Adipocyte (in vitro differentiated cells): ENCODE measurements at regions not wholly inside any gene's neighbourhood (a gene's known extent, or its start where the extent isn't known, plus 50 kb on each side); places are given as distances from the start of the nearest gene placed in this dataset.

Experiments used
- DNase-seq: peaks from one replicate; pipeline ENCODE4 v3.0.0-alpha.2; 2015; ENCODE audit warnings: low read depth
- H3K27me3 ChIP-seq: replicated peaks from 2 replicates; pipeline ENCODE4 v1.7.0; 2013; ENCODE audit warnings: mild to moderate bottlenecking, low read length, moderate library complexity; ENCODE audit not compliant: control insufficient read depth, insufficient read depth
- H3K36me3 ChIP-seq: 2 replicates; pipeline ENCODE4 v1.7.0; 2013; ENCODE audit warnings: low read length, mild to moderate bottlenecking, moderate library complexity; ENCODE audit not compliant: control insufficient read depth, insufficient read depth, severe bottlenecking
- H3K4me1 ChIP-seq: 2 replicates; pipeline ENCODE4 v1.7.0; 2013; ENCODE audit warnings: mild to moderate bottlenecking, low read length, moderate library complexity; ENCODE audit not compliant: control insufficient read depth, insufficient read depth
- H3K4me3 ChIP-seq: 2 replicates; pipeline ENCODE4 v1.7.0; 2013; ENCODE audit warnings: mild to moderate bottlenecking, low read length, moderate library complexity
- H3K9ac ChIP-seq: 2 replicates; pipeline ENCODE4 v1.7.0; 2013; ENCODE audit warnings: mild to moderate bottlenecking, low read length, moderate library complexity
- H3K9me3 ChIP-seq: 2 replicates; pipeline ENCODE4 v1.7.0; 2013; ENCODE audit warnings: mild to moderate bottlenecking, low read length, moderate library complexity; ENCODE audit not compliant: control insufficient read depth

DNA sequence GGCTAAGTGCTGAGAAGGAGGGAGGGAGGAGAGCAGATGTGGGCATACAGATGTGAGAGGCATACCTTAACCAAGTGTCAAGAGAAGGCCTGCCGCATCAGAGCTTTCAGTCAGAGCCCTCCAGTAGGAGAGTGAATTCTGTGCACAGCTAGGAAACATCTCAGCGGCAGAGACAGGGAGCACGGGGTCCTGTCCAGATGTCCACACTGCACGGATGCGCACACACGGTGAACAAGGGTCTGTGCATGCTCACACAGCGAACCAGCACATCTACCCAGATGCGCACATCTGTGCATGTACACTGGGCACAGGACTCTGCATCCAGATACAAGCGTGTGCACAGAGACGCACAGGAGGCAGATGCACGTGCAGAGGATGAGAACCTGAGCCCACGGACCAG is 778.0 kb downstream of the BRD1 start:
- no peaks in the 10 kb centered on the region for H3K4me1 ChIP-seq
- H3K4me3 ChIP-seq = no peak overlapping the region
- H3K9me3 ChIP-seq = no peaks in the 10 kb centered on the region
- H3K27me3 ChIP-seq = peaks cover 13% of the 10 kb centered on the region
- no peak overlapping the region for H3K9ac ChIP-seq
- DNase-seq = no peak
- no peaks in the 10 kb centered on the region for H3K36me3 ChIP-seq

GRCh38 chr22:49048591-49048990 is 779.1 kb downstream of the BRD1 start:
- Histone ChIP-seq H3K4me1 (no peaks in the 10 kb centered on the region), H3K9ac (no peak overlapping the region), H3K36me3 (no peaks in the 10 kb centered on the region), H3K27me3 (peaks cover 13% of the 10 kb centered on the region), H3K4me3 (no peak overlapping the region), H3K9me3 (no peaks in the 10 kb centered on the region)
- DNase-seq = no peak

GRCh38 chr22:49047447-49047846 is 780.2 kb downstream of the BRD1 start:
- DNase-seq = no peak

DNA sequence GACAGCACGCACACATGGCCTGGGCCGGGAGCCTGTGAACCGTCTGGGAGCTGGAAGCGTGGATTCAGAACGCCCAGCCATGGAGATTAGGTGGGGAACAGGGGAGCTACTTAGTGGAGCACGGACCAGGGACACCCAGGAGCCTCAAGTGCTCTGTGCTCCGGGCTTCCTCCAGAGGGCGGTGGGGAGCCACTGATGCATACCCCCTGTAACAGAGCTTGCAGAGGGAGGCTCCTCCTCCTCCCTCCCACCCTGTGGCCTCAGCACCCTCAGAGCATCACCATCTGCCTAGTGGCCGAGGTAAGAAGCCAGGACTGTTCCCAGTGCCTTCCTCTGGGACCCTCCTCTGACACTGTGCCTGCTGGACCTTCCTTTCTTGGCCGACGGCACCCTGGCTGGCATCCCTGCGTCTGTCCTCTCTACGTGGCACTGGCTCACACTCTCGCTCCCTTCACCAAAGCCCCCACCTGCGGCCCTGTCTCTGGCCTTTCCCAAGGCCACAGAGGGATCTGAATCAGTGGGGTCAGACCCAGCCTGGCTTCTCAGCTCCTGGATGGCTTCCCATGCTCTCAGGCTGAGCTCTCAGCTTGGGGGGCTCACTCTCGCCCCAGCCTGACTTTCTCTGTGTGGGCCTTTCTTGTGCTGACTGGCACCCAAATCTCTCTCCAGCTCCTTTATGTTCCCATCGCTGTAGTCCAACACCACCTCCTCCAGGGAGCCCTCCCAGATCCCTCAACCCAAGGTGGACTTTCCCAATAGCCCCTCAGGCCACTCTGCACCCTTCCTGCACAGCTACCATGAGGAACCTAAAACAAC is 780.9 kb downstream of the BRD1 start:
- no peak overlapping the region for H3K4me3 ChIP-seq
- no peaks in the 10 kb centered on the region for H3K4me1 ChIP-seq
- H3K36me3 ChIP-seq = no peaks in the 10 kb centered on the region
- H3K27me3 ChIP-seq = peaks cover 13% of the 10 kb centered on the region
- H3K9me3 ChIP-seq = no peaks in the 10 kb centered on the region
- DNase-seq = no peak
- no peak overlapping the region for H3K9ac ChIP-seq

More at GRCh38 chr22:49047447-49047846, 780.2 kb downstream of the BRD1 start:
- Histone ChIP-seq H3K4me1 (no peaks in the 10 kb centered on the region), H3K9me3 (no peaks in the 10 kb centered on the region), H3K4me3 (no peak overlapping the region), H3K9ac (no peak overlapping the region), H3K27me3 (peaks cover 13% of the 10 kb centered on the region), H3K36me3 (no peaks in the 10 kb centered on the region)

GRCh38 chr22:49046000-49046545 is 781.6 kb downstream of the BRD1 start:
- no peak overlapping the region for H3K4me3 ChIP-seq
- no peaks in the 10 kb centered on the region for H3K36me3 ChIP-seq
- H3K4me1 ChIP-seq = no peaks in the 10 kb centered on the region
- DNase-seq = no peak
- H3K9ac ChIP-seq = no peak overlapping the region
- H3K27me3 ChIP-seq = peaks cover 18% of the 10 kb centered on the region
- H3K9me3 ChIP-seq = no peaks in the 10 kb centered on the region

- Histone ChIP-seq H3K27me3 (peaks cover 18% of the 10 kb centered on the region), H3K9ac (no peak overlapping the region), H3K9me3 (no peaks in the 10 kb centered on the region), H3K4me3 (no peak overlapping the region), H3K4me1 (no peaks in the 10 kb centered on the region), H3K36me3 (no peaks in the 10 kb centered on the region)
- DNase-seq = no peak
Observed at GRCh38 chr22:49045276-49045675, 782.4 kb downstream of the BRD1 start.

- H3K36me3 ChIP-seq = no peaks in the 10 kb centered on the region
Observed at GRCh38 chr22:49044776-49045175, 782.9 kb downstream of the BRD1 start.

DNA sequence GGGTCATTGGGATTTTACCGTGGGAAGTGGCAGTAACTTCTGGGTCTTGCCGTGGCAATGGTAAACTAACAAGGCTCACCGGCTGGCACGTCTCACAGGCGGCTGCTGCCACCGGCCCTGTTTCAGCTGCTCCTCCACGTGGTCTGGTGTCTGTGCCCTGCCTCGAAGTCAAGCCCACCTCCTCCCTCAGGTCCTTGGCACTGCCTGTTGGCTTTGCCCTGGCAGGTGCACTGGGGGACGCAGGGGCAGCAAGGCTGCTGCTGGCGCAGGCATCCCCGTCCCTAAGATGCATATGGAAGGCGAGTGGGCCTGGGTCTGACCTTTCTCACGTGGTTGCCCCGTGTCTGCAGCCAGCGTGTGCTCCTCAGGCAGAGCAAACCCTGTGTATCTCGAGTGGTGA is 783.6 kb downstream of the BRD1 start:
- Histone ChIP-seq H3K9me3 (no peaks in the 10 kb centered on the region), H3K4me3 (no peak overlapping the region), H3K36me3 (no peaks in the 10 kb centered on the region), H3K4me1 (no peaks in the 10 kb centered on the region), H3K9ac (no peak overlapping the region), H3K27me3 (peaks cover 14% of the 10 kb centered on the region)
- DNase-seq = no peak

More at GRCh38 chr22:49044776-49045175, 782.9 kb downstream of the BRD1 start:
- Histone ChIP-seq H3K4me3 (no peak overlapping the region), H3K9me3 (no peaks in the 10 kb centered on the region), H3K4me1 (no peaks in the 10 kb centered on the region), H3K9ac (no peak overlapping the region), H3K27me3 (peaks cover 16% of the 10 kb centered on the region)
- DNase-seq = no peak

GRCh38 chr22:49042877-49043859 is 784.5 kb downstream of the BRD1 start:
- H3K4me3 ChIP-seq = no peak overlapping the region
- no peaks in the 10 kb centered on the region for H3K4me1 ChIP-seq
- no peaks in the 10 kb centered on the region for H3K9me3 ChIP-seq
- no peaks in the 10 kb centered on the region for H3K36me3 ChIP-seq
- DNase-seq = no peak
- H3K27me3 ChIP-seq = peaks cover 14% of the 10 kb centered on the region
- H3K9ac ChIP-seq = no peak overlapping the region

GRCh38 chr22:49042066-49042465 is 785.6 kb downstream of the BRD1 start:
- no peak for DNase-seq
- H3K9ac ChIP-seq = no peak overlapping the region
- H3K27me3 ChIP-seq = peaks cover 14% of the 10 kb centered on the region

More at GRCh38 chr22:49042066-49042465, 785.6 kb downstream of the BRD1 start:
- H3K4me1 ChIP-seq = no peaks in the 10 kb centered on the region
- H3K4me3 ChIP-seq = no peak overlapping the region
- H3K9me3 ChIP-seq = no peaks in the 10 kb centered on the region
- no peaks in the 10 kb centered on the region for H3K36me3 ChIP-seq
